Cardiac muscle cell (in vitro differentiated cells and primary cell): ENCODE measurements at regions not wholly inside any gene's neighbourhood (a gene's known extent, or its start where the extent isn't known, plus 50 kb on each side); places are given as distances from the start of the nearest gene placed in this dataset.

Experiments used
- DNase-seq, 2 donors: peaks; one replicate each; pipeline versions ENCODE4 v3.0.0 to v3.0.0-alpha.2; 2010 to 2017; ENCODE audit warnings: low read depth in 1 of 2, low spot score in 1 of 2
- H3K27ac ChIP-seq: fragments of 200-600 bp; sonication (generic); 2 replicates; pipeline ENCODE4 v1.5.1; 2016
- H3K27me3 ChIP-seq: fragments of 200-600 bp; sonication (generic); 2 replicates; pipeline ENCODE4 v1.6.0; 2016; ENCODE audit warnings: control low read depth
- H3K36me3 ChIP-seq: fragments of 200-600 bp; sonication (generic); 2 replicates; pipeline ENCODE4 v1.5.1; 2016; ENCODE audit warnings: control low read depth
- H3K4me1 ChIP-seq: fragments of 200-600 bp; sonication (generic); 2 replicates; pipeline ENCODE4 v1.8.1; 2017; ENCODE audit warnings: low read depth, mild to moderate bottlenecking, mixed run types
- H3K4me3 ChIP-seq: fragments of 200-600 bp; sonication (generic); 2 replicates; pipeline ENCODE4 v1.5.1; 2016; ENCODE audit warnings: mild to moderate bottlenecking
- H3K9me3 ChIP-seq: fragments of 200-600 bp; sonication (generic); 2 replicates; pipeline ENCODE4 v1.5.1; 2017; ENCODE audit warnings: low read depth, mild to moderate bottlenecking, control low read depth
- TF ChIP-seq, protein P1 (sequence below): IDR thresholded peaks from 2 replicates; pipeline ENCODE4 v1.5.1; 2012; ENCODE audit warnings: low read depth, mild to moderate bottlenecking, low read length

DNA sequence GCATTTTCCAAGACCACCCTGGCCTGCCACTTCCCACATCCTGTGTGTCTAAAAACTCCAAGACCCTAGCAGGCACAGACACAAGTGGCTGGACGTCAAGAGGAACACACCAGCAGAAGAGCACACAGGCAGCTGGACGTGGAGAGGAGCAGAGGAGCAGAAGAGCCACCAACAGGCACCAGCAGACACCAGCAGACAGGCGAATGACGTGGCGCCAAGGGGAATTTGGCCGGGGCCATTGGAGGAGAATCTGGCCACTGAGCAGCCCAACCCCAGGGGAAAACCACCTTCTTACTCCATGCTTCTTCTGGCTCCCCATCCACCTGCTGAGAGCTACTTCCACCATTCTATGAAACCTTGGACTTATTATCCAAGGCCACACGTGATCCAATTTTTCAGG is 243.1 kb upstream of the CTSO start:
- H3K4me1 ChIP-seq = no peaks in the 10 kb centered on the region
- no peaks in the 10 kb centered on the region for H3K27me3 ChIP-seq
- TF ChIP-seq, protein P1, sequence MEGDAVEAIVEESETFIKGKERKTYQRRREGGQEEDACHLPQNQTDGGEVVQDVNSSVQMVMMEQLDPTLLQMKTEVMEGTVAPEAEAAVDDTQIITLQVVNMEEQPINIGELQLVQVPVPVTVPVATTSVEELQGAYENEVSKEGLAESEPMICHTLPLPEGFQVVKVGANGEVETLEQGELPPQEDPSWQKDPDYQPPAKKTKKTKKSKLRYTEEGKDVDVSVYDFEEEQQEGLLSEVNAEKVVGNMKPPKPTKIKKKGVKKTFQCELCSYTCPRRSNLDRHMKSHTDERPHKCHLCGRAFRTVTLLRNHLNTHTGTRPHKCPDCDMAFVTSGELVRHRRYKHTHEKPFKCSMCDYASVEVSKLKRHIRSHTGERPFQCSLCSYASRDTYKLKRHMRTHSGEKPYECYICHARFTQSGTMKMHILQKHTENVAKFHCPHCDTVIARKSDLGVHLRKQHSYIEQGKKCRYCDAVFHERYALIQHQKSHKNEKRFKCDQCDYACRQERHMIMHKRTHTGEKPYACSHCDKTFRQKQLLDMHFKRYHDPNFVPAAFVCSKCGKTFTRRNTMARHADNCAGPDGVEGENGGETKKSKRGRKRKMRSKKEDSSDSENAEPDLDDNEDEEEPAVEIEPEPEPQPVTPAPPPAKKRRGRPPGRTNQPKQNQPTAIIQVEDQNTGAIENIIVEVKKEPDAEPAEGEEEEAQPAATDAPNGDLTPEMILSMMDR = no peak
- no peak overlapping the region for H3K27ac ChIP-seq
- no peak for DNase-seq
- H3K36me3 ChIP-seq = no peaks in the 10 kb centered on the region
- H3K4me3 ChIP-seq = no peak overlapping the region
- H3K9me3 ChIP-seq = no peaks in the 10 kb centered on the region

- no peaks in the 10 kb centered on the region for H3K36me3 ChIP-seq
Measured at GRCh38 chr4:156195914-156196313, 242.2 kb upstream of the CTSO start.

DNA sequence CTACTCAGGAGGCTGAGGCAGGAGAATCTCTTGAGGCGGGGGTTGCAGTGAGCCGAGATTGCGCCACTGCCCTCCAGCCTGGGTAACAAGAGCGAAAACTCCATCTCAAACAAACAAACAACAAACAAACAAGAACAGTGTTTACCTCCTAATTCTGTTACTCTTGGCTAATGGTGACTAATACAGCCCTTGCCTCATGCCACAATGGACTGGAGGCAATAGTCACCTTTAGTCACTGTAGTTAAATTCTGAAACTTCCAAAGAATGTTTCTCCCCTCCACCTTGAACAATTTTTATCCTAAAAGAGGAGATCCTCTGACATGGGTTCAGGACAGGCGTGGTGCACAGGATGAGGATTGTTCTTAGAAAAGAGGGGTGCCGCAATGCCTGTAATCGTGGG is 241.2 kb upstream of the CTSO start:
- no peaks in the 10 kb centered on the region for H3K9me3 ChIP-seq
- H3K4me3 ChIP-seq = no peak overlapping the region
- TF ChIP-seq, protein P1 = no peak
- H3K27ac ChIP-seq = no peak overlapping the region
- no peaks in the 10 kb centered on the region for H3K4me1 ChIP-seq
- no peaks in the 10 kb centered on the region for H3K36me3 ChIP-seq
- DNase-seq = no peak
- no peaks in the 10 kb centered on the region for H3K27me3 ChIP-seq

More at GRCh38 chr4:156195914-156196313, 242.2 kb upstream of the CTSO start:
- Histone ChIP-seq H3K27ac (no peak overlapping the region), H3K27me3 (no peaks in the 10 kb centered on the region), H3K4me1 (no peaks in the 10 kb centered on the region), H3K4me3 (no peak overlapping the region), H3K9me3 (no peaks in the 10 kb centered on the region)
- TF ChIP-seq, protein P1 = no peak
- DNase-seq = no peak

DNA sequence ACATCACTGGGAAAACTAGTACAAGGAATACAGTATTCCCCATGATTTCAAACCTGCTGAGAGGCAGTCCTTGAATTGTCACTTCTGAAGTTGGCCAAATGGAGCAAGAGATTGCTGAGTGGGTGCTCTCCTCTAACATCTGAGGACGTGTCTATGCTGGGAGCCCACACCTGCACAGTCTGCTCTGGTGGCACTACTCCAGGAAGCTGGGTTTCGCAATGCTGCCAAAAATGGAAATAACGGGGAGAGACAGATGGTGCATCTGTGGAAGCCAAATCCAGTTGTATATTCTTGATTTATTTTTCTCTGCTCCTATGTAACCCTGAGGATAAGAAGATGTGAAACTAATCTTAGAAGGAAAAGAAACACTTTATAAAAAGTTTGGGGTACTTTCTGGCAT is 240.1 kb upstream of the CTSO start:
- DNase-seq = no peak
- Histone ChIP-seq H3K27ac (no peak overlapping the region), H3K27me3 (no peaks in the 10 kb centered on the region), H3K9me3 (no peaks in the 10 kb centered on the region), H3K4me3 (no peak overlapping the region), H3K4me1 (no peaks in the 10 kb centered on the region), H3K36me3 (no peaks in the 10 kb centered on the region)
- TF ChIP-seq, protein P1 = no peak

DNA sequence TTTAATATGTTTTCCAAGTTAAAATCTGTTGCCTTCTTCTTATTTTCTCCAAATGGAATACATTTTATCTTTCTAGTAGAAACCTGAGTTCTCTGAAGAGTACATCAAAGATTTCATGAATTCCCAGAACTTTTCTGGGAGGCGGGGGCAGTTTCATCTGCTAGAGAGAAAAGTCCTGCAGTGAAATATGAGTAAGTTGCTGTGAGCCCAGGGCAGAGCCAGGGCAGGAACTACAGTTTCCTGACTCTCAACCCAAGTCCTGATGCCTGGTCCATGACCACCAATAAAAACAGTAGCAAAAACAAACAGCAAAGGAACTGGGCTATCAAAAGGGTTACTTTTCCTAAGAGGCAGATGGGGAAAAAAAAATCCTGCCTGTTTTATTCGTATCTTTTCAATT is 239.4 kb upstream of the CTSO start:
- no peak for DNase-seq
- H3K27ac ChIP-seq = no peak overlapping the region
- no peaks in the 10 kb centered on the region for H3K4me1 ChIP-seq
- no peak overlapping the region for H3K4me3 ChIP-seq
- H3K36me3 ChIP-seq = no peaks in the 10 kb centered on the region
- no peaks in the 10 kb centered on the region for H3K9me3 ChIP-seq
- TF ChIP-seq, protein P1 = no peak
- H3K27me3 ChIP-seq = no peaks in the 10 kb centered on the region

- H3K4me1 ChIP-seq = no peaks in the 10 kb centered on the region
- H3K9me3 ChIP-seq = no peaks in the 10 kb centered on the region
Measured at GRCh38 chr4:156192033-156192432, 238.4 kb upstream of the CTSO start.

More at GRCh38 chr4:156192033-156192432, 238.4 kb upstream of the CTSO start:
- Histone ChIP-seq H3K4me3 (no peak overlapping the region), H3K27me3 (no peaks in the 10 kb centered on the region), H3K27ac (no peak overlapping the region), H3K36me3 (no peaks in the 10 kb centered on the region)
- DNase-seq = no peak
- TF ChIP-seq, protein P1 = no peak
